Adrenal gland (tissue), 9 donors: ENCODE measurements at regions not wholly inside any gene's neighbourhood (a gene's known extent, or its start where the extent isn't known, plus 50 kb on each side); places are given as distances from the start of the nearest gene placed in this dataset.

ENCODE experiments used
- DNase-seq, 7 donors: peaks; one replicate each; pipeline ENCODE4 v3.0.0-alpha.2; 2019 to 2020
- H3K27ac ChIP-seq, 5 donors: fragments of 200-600 bp; sonication (generic) in 4 of 5; 1 replicate in 3 of 5; 2 replicates in 2 of 5; pipeline versions ENCODE4 v1.5.1 to v1.8.0; 2016 to 2020; ENCODE audit warnings: mild to moderate bottlenecking in 1 of 5
- H3K27me3 ChIP-seq: fragments of 200-600 bp; 2 replicates; pipeline ENCODE4 v1.8.0; 2021
- H3K36me3 ChIP-seq, 2 donors: fragments of 200-600 bp; replicated peaks in 1 of 2; 1 replicate in 1 of 2; 2 replicates in 1 of 2; pipeline versions ENCODE4 v1.5.1 to v1.8.0; 2018 to 2022
- H3K4me1 ChIP-seq, 2 donors: fragments of 200-600 bp; replicated peaks in 1 of 2; 1 replicate in 1 of 2; 2 replicates in 1 of 2; pipeline versions ENCODE4 v1.5.1 to v1.8.0; 2018 to 2021
- H3K4me3 ChIP-seq, 4 donors: fragments of 200-600 bp; sonication (generic) in 3 of 4; one replicate each; pipeline ENCODE4 v1.5.1; 2016 to 2018
- H3K9me3 ChIP-seq, 3 donors: fragments of 200-600 bp; sonication (generic) in 1 of 3; replicated peaks in 1 of 3; 1 replicate in 2 of 3; 2 replicates in 1 of 3; pipeline versions ENCODE4 v1.5.1 to v1.8.0; 2016 to 2021
- POLR2A ChIP-seq, 2 donors: fragments of 450-650 bp; IDR thresholded peaks; one replicate each; pipeline ENCODE4 v1.6.1; 2017; ENCODE audit warnings: antibody characterized with exemption in 2 of 2, mild to moderate bottlenecking in 2 of 2, moderate library complexity in 1 of 2
- WGBS, 4 donors: extraction: QIAGEN DNeasy Blood & Tissue Kit in 2 of 4; methylation state at CpG; one replicate each; pipeline versions ENCODE4 v1.1.5 to v1.1.7; 2013 to 2017; 5-methylcytosine and 5-hydroxymethylcytosine counted together
- intact Hi-C, 2 donors: fragments of 100-400 bp; cut with DNase I; formaldehyde crosslinking; loops; one replicate each; pipeline versions ENCODE4 v1.14.1 to v1.15.0; 2022 to 2023
- TF ChIP-seq, protein P1 (sequence below), 6 experiments: fragments of 450-650 bp in 4 of 6; fragments of 200-600 bp in 2 of 6; sonication (generic) in 1 of 6; IDR thresholded peaks; 1 replicate in 5 of 6; 2 replicates in 1 of 6; pipeline versions ENCODE4 v1.5.1 to v1.8.0; 2016 to 2021; ENCODE audit warnings: antibody characterized with exemption in 6 of 6, mild to moderate bottlenecking in 2 of 6, moderate library complexity in 1 of 6
- donor health status: healthy with polysubstance abuse.
- donor health status: Bipolar disorder and iron deficiency.
- donor health status: DM: yes; HTN: yes; CAD: no.
- donor health status: DM: no; HTN: no; CAD: no.
- donor health status: DM: no; HTN: no; CAD: no.

DNA sequence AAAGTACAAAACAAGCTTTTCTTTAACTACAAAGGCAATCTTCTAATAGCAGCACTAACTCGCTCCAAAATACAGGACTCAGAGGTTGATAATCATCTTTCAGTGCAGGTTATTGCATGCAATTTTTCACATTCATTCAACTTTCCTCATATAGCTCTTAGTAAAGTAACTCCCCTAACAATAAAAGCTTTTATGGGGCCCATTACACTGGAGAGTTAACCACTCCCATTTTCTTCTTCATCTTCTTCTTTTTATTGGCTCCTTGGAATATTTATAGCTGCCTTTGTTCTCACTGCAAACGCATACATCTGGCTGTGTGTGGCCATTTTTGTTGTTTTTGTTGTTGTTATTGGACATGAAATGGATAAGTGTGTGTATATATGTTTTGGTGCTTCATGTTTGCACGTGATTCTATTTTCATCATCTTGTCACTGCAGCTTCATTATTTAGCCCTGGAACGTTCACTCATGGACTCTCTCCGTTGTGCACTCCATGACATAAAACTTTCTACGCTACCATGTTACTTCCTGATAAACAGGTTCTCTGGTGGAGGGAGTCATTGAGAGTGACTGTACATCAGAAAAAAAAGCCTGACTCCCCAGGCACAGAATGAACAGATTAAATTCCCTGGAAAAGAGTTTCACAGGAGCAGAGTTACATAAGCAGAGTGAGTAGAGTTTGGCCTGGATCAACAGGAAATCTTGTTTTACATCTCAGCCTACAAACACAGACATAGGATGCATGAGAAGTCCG is 236.4 kb upstream of the SP4 start:
- no peaks in the 10 kb centered on the region for H3K27me3 ChIP-seq
- intact Hi-C loops, result no loop called here
- H3K4me1 ChIP-seq, result no peaks in the 10 kb centered on the region
- 69 to 71% (median 70%) methylated on average over 7 of the region's 7 CpGs for WGBS, 4 donors
- TF ChIP-seq POLR2A (IDR thresholded peaks at IDR 0.05), result no peak
- TF ChIP-seq, protein P1, sequence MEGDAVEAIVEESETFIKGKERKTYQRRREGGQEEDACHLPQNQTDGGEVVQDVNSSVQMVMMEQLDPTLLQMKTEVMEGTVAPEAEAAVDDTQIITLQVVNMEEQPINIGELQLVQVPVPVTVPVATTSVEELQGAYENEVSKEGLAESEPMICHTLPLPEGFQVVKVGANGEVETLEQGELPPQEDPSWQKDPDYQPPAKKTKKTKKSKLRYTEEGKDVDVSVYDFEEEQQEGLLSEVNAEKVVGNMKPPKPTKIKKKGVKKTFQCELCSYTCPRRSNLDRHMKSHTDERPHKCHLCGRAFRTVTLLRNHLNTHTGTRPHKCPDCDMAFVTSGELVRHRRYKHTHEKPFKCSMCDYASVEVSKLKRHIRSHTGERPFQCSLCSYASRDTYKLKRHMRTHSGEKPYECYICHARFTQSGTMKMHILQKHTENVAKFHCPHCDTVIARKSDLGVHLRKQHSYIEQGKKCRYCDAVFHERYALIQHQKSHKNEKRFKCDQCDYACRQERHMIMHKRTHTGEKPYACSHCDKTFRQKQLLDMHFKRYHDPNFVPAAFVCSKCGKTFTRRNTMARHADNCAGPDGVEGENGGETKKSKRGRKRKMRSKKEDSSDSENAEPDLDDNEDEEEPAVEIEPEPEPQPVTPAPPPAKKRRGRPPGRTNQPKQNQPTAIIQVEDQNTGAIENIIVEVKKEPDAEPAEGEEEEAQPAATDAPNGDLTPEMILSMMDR (IDR thresholded peaks at IDR 0.05), result no peak
- H3K4me3 ChIP-seq, result no peak overlapping the region
- H3K9me3 ChIP-seq, result no peaks in the 10 kb centered on the region
- no peaks in the 10 kb centered on the region for H3K36me3 ChIP-seq
- DNase-seq, result no peak
- no peak overlapping the region for H3K27ac ChIP-seq

DNA sequence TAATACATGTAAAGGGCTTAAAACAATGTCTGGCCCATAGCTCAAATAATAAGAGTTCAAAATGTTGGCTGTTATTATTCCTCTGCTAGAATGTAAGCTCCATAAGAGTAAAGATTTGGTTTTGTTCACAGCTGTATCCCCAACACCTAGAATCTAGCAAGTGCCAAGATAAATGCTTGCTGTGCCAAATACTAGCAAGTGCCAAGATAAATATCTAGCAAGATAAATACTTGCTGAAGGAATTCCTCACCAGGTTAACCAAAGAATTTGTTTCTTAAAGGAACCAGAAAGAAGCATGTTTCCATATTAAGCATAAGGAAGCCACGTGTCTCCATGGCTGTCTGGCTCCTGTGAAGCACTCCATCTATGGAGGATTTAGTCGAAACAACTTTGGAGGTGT is 235.2 kb upstream of the SP4 start:
- Histone ChIP-seq H3K36me3 (no peaks in the 10 kb centered on the region), H3K4me3 (no peak overlapping the region), H3K27me3 (no peaks in the 10 kb centered on the region), H3K4me1 (no peaks in the 10 kb centered on the region), H3K27ac (no peak overlapping the region), H3K9me3 (no peaks in the 10 kb centered on the region)
- no peak for TF ChIP-seq POLR2A (IDR thresholded peaks at IDR 0.05)
- TF ChIP-seq, protein P1 (IDR thresholded peaks at IDR 0.05), result no peak
- no peak for DNase-seq
- 64 to 86% (median 66%) methylated on average over 2 of the region's 2 CpGs for WGBS, 4 donors
- intact Hi-C loops, result no loop called here

DNA sequence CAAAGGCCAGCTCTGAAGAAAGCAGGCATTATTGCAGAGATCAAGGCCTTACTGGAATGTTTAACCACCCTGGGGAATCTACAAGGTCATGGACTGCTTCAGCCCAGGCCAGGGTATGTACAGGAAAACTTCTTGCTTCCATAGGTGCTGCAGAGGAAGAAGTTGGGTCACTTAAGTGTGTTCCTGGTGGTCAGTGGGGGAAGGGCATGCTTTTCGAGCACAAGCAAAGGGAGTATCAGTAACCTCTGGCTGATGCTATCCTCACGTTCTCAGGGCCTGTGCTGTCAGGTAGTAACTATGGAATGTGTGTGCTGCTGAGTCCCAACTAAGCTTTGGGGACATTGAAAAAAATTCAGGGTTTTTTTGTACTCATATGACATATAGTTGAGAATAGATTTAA is 234.0 kb upstream of the SP4 start:
- no peaks in the 10 kb centered on the region for H3K36me3 ChIP-seq
- H3K4me3 ChIP-seq, result no peak overlapping the region
- DNase-seq, result no peak
- TF ChIP-seq, protein P1 (IDR thresholded peaks at IDR 0.05), result no peak
- TF ChIP-seq POLR2A (IDR thresholded peaks at IDR 0.05), result no peak
- 63 to 85% (median 69%) methylated on average over 2 of the region's 2 CpGs for WGBS, 4 donors
- intact Hi-C loops, result no loop called here
- no peaks in the 10 kb centered on the region for H3K4me1 ChIP-seq
- no peaks in the 10 kb centered on the region for H3K9me3 ChIP-seq
- no peaks in the 10 kb centered on the region for H3K27me3 ChIP-seq
- no peak overlapping the region for H3K27ac ChIP-seq

DNA sequence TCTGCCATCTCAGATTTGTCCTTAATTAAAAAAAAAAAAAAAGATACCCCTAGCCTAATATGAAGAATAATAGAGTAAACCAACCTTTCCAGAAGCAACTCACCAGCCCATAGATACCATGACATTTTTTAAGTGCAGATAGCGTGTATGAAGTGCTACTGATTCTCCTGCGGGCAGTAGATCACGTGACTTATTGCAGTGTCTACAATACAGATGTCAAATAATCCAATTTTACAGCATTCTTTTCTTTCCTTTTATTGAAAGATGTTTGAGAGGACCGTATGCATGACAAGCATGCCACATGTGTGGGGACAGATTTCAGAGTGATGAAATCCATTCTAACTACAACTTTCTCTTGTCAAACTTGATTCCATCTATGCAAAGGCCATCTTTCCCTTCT is 232.9 kb upstream of the SP4 start:
- no peak overlapping the region for H3K27ac ChIP-seq
- H3K36me3 ChIP-seq, result no peaks in the 10 kb centered on the region
- no peaks in the 10 kb centered on the region for H3K27me3 ChIP-seq
- no peak for DNase-seq
- 75 to 86% (median 80%) methylated on average over 4 of the region's 4 CpGs for WGBS, 4 donors
- no peaks in the 10 kb centered on the region for H3K9me3 ChIP-seq
- TF ChIP-seq, protein P1 (IDR thresholded peaks at IDR 0.05), result no peak
- no peak for TF ChIP-seq POLR2A (IDR thresholded peaks at IDR 0.05)
- intact Hi-C loops, result no loop called here
- H3K4me1 ChIP-seq, result no peaks in the 10 kb centered on the region
- no peak overlapping the region for H3K4me3 ChIP-seq
